ENCODE measurements at regions not wholly inside any gene's neighbourhood (a gene's known extent, or its start where the extent isn't known, plus 50 kb on each side); places are given as distances from the start of the nearest gene placed in this dataset.

- Histone ChIP-seq H3K27me3 (no peaks in the 10 kb centered on the region), H3K27ac (no peak overlapping the region), H3K36me3 (no peaks in the 10 kb centered on the region), H3K4me1 (peaks cover 4 to 14% (median 5%) of the 10 kb centered on the region in 3 donors), H3K4me3 (no peak overlapping the region), H3K9me3 (no peaks in the 10 kb centered on the region)
- no peak for FAIRE-seq
- TF ChIP-seq, protein P1, sequence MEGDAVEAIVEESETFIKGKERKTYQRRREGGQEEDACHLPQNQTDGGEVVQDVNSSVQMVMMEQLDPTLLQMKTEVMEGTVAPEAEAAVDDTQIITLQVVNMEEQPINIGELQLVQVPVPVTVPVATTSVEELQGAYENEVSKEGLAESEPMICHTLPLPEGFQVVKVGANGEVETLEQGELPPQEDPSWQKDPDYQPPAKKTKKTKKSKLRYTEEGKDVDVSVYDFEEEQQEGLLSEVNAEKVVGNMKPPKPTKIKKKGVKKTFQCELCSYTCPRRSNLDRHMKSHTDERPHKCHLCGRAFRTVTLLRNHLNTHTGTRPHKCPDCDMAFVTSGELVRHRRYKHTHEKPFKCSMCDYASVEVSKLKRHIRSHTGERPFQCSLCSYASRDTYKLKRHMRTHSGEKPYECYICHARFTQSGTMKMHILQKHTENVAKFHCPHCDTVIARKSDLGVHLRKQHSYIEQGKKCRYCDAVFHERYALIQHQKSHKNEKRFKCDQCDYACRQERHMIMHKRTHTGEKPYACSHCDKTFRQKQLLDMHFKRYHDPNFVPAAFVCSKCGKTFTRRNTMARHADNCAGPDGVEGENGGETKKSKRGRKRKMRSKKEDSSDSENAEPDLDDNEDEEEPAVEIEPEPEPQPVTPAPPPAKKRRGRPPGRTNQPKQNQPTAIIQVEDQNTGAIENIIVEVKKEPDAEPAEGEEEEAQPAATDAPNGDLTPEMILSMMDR (IDR thresholded peaks at IDR 0.05): no peak
- WGBS, 2 donors: 95% methylated on average over 7 of the region's 7 CpGs
- DNase-seq: no peak
- intact Hi-C loops (cut with DNase I): no loop called here
- ATAC-seq: no peak
Measured at GRCh38 chr3:66754613-66755012, 243.5 kb upstream of the KBTBD8 start.

- H3K4me1 ChIP-seq: peaks cover 4 to 14% (median 5%) of the 10 kb centered on the region in 3 donors
- FAIRE-seq: no peak
- no peak overlapping the region for H3K27ac ChIP-seq
- no peaks in the 10 kb centered on the region for H3K36me3 ChIP-seq
- H3K4me3 ChIP-seq: no peak overlapping the region
- no peaks in the 10 kb centered on the region for H3K27me3 ChIP-seq
- no peak for ATAC-seq
- no peaks in the 10 kb centered on the region for H3K9me3 ChIP-seq
- DNase-seq: no peak
- TF ChIP-seq, protein P1 (IDR thresholded peaks at IDR 0.05): no peak
- 96 to 98% methylated on average over 6 of the region's 6 CpGs for WGBS, 2 donors
- intact Hi-C loops (cut with DNase I): no loop called here
Measured at GRCh38 chr3:66755924-66756323, 242.2 kb upstream of the KBTBD8 start.

DNA sequence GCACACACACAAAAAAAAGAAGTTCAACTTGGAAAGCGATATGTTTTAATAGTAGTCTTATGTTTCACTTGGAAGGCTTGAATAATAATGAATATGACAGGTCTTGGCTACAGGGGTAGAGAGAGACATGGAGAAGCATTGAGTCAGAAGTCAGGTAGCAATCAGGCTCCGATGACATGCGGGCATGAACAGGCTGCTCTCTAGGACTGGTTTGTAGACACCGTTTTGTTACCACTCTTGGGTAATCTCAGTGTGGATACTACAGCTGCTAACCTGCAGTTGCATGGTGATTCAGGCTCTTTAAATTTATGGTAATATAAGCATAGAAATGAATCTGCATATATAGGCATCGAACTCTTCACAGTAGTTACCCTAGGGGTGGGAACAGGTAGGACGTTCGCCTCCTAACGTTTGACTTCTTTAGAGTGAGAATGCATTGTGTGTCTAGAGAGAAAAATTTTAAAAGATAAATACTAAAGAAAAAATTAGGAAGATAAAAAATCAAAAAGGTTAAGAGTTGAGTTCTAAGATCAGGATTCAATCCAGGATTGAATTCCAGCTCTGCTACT lies 241.6 kb upstream of the KBTBD8 start:
- Histone ChIP-seq H3K9me3 (no peaks in the 10 kb centered on the region), H3K36me3 (no peaks in the 10 kb centered on the region), H3K27ac (no peak overlapping the region), H3K27me3 (no peaks in the 10 kb centered on the region), H3K4me3 (no peak overlapping the region), H3K4me1 (peaks cover 4 to 11% (median 5%) of the 10 kb centered on the region in 3 donors)
- DNase-seq (no peak), FAIRE-seq (no peak), ATAC-seq (no peak)
- WGBS, 2 donors: 95 to 97% methylated on average over 8 of the region's 8 CpGs
- intact Hi-C loops (cut with DNase I): no loop called here
- TF ChIP-seq, protein P1 (IDR thresholded peaks at IDR 0.05): no peak

GRCh38 chr3:66761093-66761780 lies 236.9 kb upstream of the KBTBD8 start:
- DNase-seq (no peak), FAIRE-seq (no peak), ATAC-seq (no peak)
- H3K27me3 ChIP-seq: no peaks in the 10 kb centered on the region
- TF ChIP-seq, protein P1 (IDR thresholded peaks at IDR 0.05): no peak
- intact Hi-C loops (cut with DNase I): no loop called here
- H3K36me3 ChIP-seq: no peaks in the 10 kb centered on the region
- no peak overlapping the region for H3K27ac ChIP-seq
- H3K4me3 ChIP-seq: no peak overlapping the region
- H3K9me3 ChIP-seq: no peaks in the 10 kb centered on the region
- no peaks in the 10 kb centered on the region for H3K4me1 ChIP-seq
- 89 to 92% methylated on average over 9 of the region's 9 CpGs for WGBS, 2 donors
